Epithelial cell of proximal tubule (primary cell): ENCODE measurements at regions not wholly inside any gene's neighbourhood (a gene's known extent, or its start where the extent isn't known, plus 50 kb on each side); places are given as distances from the start of the nearest gene placed in this dataset.
"Not testable (repeated sequence)": the region's sequence is repeated elsewhere in the genome, so short reads cannot be mapped to it uniquely, and the experiment has no call there.

Experiments
- DNase-seq: peaks from one replicate; pipeline ENCODE4 v3.0.0-alpha.2; 2011; ENCODE audit warnings: low read depth
- H3K4me3 ChIP-seq: 2 replicates; pipeline ENCODE4 v1.5.1; 2011; ENCODE audit warnings: low read depth, mild to moderate bottlenecking, low read length
- TF ChIP-seq, protein P1 (sequence below): conservative IDR thresholded peaks from 2 replicates; pipeline ENCODE4 v1.5.1; 2012; ENCODE audit warnings: low read depth, mild to moderate bottlenecking, low read length

DNA sequence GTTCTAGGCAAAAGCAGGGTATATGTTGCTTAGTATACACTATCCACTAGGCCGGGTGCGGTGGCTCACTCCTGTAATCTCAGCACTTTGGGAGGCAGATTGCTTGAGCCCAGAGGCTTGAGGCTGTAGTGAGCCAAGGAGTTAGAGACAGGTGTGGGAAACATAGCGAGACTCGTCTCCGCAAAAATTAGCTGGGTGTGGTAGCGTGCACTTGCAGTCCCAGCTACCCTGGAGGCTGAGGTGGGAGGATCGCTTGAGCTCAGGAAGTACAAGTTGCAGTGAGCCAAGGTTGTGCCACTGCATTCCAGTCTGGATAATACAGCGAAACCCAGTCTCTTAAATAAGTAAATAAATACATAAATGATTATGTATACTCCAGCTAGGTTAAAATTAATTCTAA, 245.3 kb downstream of the GOLGA6L6 start:
- DNase-seq, H3K4me3 ChIP-seq: not testable (repeated sequence)

DNA sequence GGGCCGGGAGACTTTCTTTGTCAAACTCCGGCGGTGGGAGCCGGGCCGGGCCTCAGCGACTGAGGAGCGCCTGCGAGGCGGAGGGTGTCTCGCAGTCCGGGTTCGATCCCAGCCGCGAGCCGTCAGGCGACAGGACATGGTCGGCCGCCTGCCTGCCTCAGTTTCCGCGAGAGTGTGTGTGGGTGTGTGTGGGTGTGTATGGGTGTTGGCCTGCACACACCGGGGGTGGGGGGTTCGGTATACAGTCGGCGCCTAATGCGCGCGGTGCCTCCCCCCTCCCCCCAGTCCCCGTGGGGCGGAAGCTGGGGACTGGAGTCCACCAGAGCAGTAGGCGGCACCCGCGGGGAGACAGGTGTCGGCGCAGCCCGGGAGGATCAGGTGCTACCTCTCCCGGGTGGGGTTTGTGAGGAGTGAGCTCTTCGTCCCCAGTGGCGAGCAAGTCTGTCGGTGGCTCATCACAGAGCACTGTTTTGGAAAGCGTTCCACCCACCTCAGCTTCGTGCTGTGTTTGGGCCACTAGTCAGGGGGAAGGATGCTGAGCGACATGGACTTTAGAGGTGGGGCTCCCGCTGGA, 246.3 kb downstream of the GOLGA6L6 start:
- no peak for DNase-seq
- TF ChIP-seq, protein P1, sequence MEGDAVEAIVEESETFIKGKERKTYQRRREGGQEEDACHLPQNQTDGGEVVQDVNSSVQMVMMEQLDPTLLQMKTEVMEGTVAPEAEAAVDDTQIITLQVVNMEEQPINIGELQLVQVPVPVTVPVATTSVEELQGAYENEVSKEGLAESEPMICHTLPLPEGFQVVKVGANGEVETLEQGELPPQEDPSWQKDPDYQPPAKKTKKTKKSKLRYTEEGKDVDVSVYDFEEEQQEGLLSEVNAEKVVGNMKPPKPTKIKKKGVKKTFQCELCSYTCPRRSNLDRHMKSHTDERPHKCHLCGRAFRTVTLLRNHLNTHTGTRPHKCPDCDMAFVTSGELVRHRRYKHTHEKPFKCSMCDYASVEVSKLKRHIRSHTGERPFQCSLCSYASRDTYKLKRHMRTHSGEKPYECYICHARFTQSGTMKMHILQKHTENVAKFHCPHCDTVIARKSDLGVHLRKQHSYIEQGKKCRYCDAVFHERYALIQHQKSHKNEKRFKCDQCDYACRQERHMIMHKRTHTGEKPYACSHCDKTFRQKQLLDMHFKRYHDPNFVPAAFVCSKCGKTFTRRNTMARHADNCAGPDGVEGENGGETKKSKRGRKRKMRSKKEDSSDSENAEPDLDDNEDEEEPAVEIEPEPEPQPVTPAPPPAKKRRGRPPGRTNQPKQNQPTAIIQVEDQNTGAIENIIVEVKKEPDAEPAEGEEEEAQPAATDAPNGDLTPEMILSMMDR: no peak
- H3K4me3 ChIP-seq: no peak overlapping the region

DNA sequence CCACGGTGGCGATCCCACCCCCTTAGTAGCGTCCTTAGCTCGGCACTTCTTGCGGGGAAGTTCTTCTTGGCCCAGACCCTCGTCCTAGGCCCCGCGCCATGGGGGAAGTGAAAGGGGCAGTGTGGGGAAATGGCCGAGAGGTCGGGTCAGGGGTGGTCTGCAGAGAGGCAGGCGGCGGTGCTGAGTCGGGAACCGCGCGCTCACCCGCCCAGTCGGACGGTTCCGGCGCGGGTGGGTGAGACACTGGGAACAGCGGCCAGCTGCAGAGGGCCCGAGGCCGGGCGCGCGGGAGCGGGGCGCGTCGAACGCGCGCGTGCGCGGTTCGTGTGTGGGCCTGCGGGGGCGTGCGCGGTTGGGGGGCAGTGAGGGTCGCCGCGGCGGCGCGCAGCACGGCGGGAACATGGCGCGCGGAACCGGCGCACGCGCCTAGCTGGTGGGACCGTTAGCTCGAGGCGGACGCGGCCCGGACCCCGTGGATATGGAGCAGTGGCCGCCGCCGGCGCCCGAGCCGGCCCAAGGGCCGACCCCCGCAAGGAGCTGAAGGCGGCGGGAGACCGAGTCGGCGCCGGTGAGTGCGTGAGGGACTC, 246.9 kb downstream of the GOLGA6L6 start:
- TF ChIP-seq, protein P1: no peak
- DNase-seq: no peak
- no peak overlapping the region for H3K4me3 ChIP-seq

DNA sequence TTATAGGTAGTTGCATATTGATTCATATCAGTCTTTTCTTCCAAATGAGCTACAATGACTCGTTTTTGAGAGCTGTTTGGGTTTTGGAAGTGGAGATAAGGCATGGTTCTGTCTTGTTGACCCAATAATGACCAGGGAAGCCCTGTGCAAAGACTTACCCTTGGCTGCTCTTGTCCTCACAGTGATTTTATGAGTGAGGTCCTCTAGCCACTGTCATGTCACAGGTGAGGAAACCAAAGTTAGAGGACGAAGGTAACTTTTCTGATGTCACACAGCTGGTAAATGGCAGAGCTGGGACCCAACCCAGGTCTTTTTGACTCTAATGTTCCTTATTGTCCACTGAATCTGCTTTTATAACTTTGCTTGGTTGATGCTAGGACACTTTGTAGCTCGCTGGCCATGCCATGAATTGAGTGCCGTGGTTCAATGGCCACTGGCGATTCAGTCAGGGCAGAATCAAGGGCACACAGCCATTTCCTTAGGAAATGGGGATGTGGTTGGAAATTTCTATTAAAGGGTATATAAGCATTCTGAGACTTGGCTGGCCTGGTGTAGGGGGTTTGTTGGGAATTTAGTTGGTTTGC, 249.1 kb downstream of the GOLGA6L6 start:
- DNase-seq, H3K4me3 ChIP-seq: not testable (repeated sequence)
- TF ChIP-seq, protein P1: peak; percentile 9

DNA sequence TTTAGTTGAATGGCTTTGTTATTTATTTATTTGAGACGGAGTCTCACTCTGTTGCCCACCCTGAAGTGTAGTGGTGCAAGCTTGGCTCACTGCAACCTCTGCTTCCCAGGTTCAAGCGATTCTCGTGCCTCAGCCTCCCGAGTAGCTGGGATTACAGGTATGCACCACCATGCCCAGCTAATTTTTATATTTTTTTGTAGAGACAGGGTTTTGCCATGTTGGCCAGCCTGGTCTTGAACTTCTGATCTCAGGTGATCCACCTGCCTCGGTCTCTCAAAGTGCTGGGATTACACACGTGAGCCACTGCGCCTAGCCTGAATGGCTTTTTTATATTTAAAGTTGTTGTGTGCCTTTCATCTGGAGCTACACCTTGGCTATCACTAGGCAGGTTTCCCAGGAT, 250.0 kb downstream of the GOLGA6L6 start:
- DNase-seq, H3K4me3 ChIP-seq: not testable (repeated sequence)

GRCh38 chr15:20290606-20291005, 251.0 kb downstream of the GOLGA6L6 start:
- not testable (repeated sequence) for H3K4me3 ChIP-seq, DNase-seq

- H3K4me3 ChIP-seq, DNase-seq: not testable (repeated sequence)
Measured at GRCh38 chr15:20289538-20290103, 252.0 kb downstream of the GOLGA6L6 start.

DNA sequence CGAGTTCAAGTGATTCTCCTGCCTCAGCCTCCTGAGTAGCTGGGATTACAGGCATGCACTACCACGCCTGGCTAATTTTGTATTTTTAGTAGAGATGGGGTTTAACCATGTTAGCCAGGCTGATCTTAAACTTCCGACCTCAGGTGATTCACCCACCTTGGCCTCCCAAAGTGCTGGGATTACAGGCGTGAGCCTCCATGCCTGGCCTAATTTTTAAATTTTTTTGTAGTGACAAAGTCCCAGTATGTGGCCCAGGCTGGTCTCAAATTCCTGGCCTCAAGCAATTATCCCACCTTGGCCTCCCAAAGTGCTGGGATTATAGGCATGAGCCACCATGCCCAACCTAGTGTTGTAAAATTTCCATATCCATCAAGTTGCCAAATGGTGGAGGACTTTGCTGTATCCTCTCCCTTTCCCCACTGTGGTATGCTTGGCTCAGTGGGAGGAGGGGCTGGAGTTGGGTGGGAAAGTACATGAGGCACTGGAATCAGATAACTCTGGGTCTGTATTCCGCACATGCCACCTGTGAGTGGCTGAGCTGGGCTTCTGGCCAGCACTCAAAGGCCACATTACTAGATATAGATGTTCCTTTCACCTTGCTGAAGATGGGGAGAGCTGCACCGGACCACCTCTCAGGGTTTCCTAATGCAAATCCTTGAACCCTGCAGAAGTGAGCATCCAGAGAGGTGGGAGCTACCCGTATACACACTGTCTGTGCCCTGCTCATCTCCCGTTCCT, 252.6 kb downstream of the GOLGA6L6 start:
- H3K4me3 ChIP-seq, DNase-seq: not testable (repeated sequence)

DNA sequence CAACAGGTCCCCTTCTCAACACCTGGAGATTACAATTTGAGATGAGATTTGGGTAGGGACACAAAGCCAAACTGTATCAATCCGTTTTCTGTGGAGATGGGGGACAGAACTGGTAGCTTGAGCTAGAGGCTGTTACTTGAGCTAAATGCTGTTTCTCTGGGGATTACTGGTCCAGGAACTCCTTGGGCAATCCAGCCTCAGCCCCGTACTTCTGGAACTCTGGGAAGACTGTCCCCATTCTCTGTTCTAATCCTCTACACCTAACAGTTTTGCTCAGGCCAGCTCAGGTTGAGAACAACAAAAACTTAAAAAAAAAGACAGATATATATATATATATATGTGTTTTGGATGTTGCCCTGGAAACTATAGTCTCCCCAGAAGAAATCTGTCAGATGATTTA, 255.0 kb downstream of the GOLGA6L6 start:
- H3K4me3 ChIP-seq, DNase-seq: not testable (repeated sequence)

GRCh38 chr15:20285696-20286300, 255.8 kb downstream of the GOLGA6L6 start:
- DNase-seq, H3K4me3 ChIP-seq: not testable (repeated sequence)

DNA sequence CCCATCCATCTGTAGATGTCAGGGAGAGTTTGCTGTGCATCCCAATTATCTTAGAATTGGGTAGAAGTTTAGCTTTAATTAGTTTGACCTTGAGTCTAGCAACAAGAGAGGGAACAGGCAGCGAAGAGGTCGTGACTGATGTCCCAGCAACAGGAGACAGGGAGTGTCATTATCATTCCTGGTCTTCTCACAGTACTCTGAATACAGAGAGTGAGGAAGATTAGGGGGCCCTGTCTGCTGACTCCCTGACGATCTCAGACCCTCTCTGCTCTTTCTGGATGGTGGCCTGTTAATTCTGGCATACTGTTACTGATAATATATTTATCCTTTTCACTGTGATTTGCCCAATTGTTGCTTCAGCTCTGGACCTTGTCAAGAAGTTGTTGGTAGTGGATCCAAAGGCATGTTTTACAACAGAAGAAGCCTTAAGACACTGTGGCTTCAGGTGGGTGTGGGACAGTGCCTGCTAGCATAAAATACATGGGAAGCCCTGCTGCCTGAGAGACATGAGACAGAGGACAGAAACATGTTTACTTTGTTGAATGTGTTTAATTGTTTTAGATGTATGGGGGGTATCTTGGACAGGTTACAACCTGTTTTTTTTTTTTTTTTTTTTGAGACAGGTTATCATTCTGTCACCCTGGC, 256.6 kb downstream of the GOLGA6L6 start:
- DNase-seq, H3K4me3 ChIP-seq: not testable (repeated sequence)

GRCh38 chr15:20283651-20284050, 257.9 kb downstream of the GOLGA6L6 start:
- DNase-seq, H3K4me3 ChIP-seq: not testable (repeated sequence)

- not testable (repeated sequence) for DNase-seq, H3K4me3 ChIP-seq
Measured at GRCh38 chr15:20282491-20282943, 259.1 kb downstream of the GOLGA6L6 start.

- not testable (repeated sequence) for DNase-seq, H3K4me3 ChIP-seq
Measured at GRCh38 chr15:20281567-20282275, 259.9 kb downstream of the GOLGA6L6 start.
